K562 (cell line): ENCODE measurements at regions not wholly inside any gene's neighbourhood (a gene's known extent, or its start where the extent isn't known, plus 50 kb on each side); places are given as distances from the start of the nearest gene placed in this dataset.

Source experiments
- CTBP1 ChIP-seq: fragments of 450-650 bp; IDR thresholded peaks from 2 replicates; pipeline ENCODE4 v1.6.1; 2016; ENCODE audit warnings: borderline replicate concordance
- HMGN3 ChIP-seq: IDR thresholded peaks from 2 replicates; pipeline ENCODE4 v1.6.1; 2011; ENCODE audit warnings: borderline replicate concordance, low read depth, mild to moderate bottlenecking, mixed read lengths, low read length; ENCODE audit not compliant: insufficient read length; ENCODE audit errors: extremely low read depth
- MXI1 ChIP-seq: IDR thresholded peaks from 2 replicates; pipeline ENCODE4 v1.6.1; 2011; ENCODE audit warnings: low read depth, mild to moderate bottlenecking, improper control_type of control experiment, low read length
- PTTG1 ChIP-seq: fragments of 450-650 bp; IDR thresholded peaks from 2 replicates; pipeline ENCODE4 v1.6.1; 2016; ENCODE audit warnings: low read depth, mild to moderate bottlenecking, missing genetic modification characterization, missing compliant biosample characterization
- SIN3A ChIP-seq, 2 experiments: fragments of 150-350 bp in 1 of 2; IDR thresholded peaks; 2 replicates each; pipeline ENCODE4 v1.6.1; 2011 to 2016; ENCODE audit warnings: borderline replicate concordance in 2 of 2, low read depth in 2 of 2, low read length in 2 of 2, mild to moderate bottlenecking in 2 of 2, moderate library complexity in 2 of 2; ENCODE audit not compliant: control insufficient read depth in 1 of 2
- SMAD1 ChIP-seq: fragments of 150-350 bp; IDR thresholded peaks from 2 replicates; pipeline ENCODE4 v1.6.1; 2014; ENCODE audit warnings: low read length, low read depth; ENCODE audit not compliant: partially characterized antibody
- TCF7L2 ChIP-seq: fragments of 150-350 bp; IDR thresholded peaks from 2 replicates; pipeline ENCODE4 v1.6.1; 2016; ENCODE audit warnings: low read depth, mild to moderate bottlenecking, low read length, moderate library complexity
- TEAD4 ChIP-seq, 2 experiments: sonication (generic) in 1 of 2; formaldehyde crosslinking in 1 of 2; IDR thresholded peaks; 2 replicates each; pipeline versions ENCODE4 v1.6.1 to v1.8.0; 2012 to 2022; ENCODE audit warnings: borderline replicate concordance in 1 of 2, inconsistent platforms in 1 of 2, low read length in 1 of 2, mild to moderate bottlenecking in 1 of 2, missing genetic modification reagents in 1 of 2
- TFAM ChIP-seq: fragments of 250-450 bp; sonication (Bioruptor Pico); conservative IDR thresholded peaks from 2 replicates; pipeline ENCODE4 v1.5.0; 2021; ENCODE audit warnings: mild to moderate bottlenecking, moderate library complexity
- ZNF133 ChIP-seq: fragments of 250-450 bp; sonication (Bioruptor Pico); IDR thresholded peaks from 2 replicates; pipeline ENCODE4 v1.4.0; 2020; ENCODE audit warnings: mild to moderate bottlenecking
- ZNF766 ChIP-seq: fragments of 200-800 bp; sonication (Bioruptor generic); conservative IDR thresholded peaks from 2 replicates; pipeline ENCODE4 v1.6.1; 2016; ENCODE audit warnings: missing genetic modification characterization, missing compliant biosample characterization
- TF ChIP-seq, protein P1 (sequence below): fragments of 250-450 bp; sonication (Bioruptor Pico); IDR thresholded peaks from 2 replicates; pipeline ENCODE4 v1.4.0; 2020
- TF ChIP-seq, protein P2 (sequence below), 2 experiments: fragments of 450-650 bp; conservative IDR thresholded peaks; 2 replicates each; pipeline ENCODE4 v1.6.1; 2017; ENCODE audit warnings: mild to moderate bottlenecking in 2 of 2, moderate library complexity in 2 of 2
- TF ChIP-seq, protein P3 (sequence below): IDR thresholded peaks from 2 replicates; pipeline ENCODE4 v1.6.1; 2014; ENCODE audit warnings: antibody characterized with exemption
- TF ChIP-seq, protein P4 (sequence below): fragments of 250-450 bp; sonication (Bioruptor Pico); IDR thresholded peaks from 2 replicates; pipeline ENCODE4 v1.5.1; 2021; ENCODE audit warnings: mild to moderate bottlenecking
- TF ChIP-seq, protein P5 (sequence below): fragments of 450-650 bp; formaldehyde crosslinking; IDR thresholded peaks from 2 replicates; pipeline ENCODE4 v1.4.0; 2020; ENCODE audit warnings: mild to moderate bottlenecking, moderate library complexity

DNA sequence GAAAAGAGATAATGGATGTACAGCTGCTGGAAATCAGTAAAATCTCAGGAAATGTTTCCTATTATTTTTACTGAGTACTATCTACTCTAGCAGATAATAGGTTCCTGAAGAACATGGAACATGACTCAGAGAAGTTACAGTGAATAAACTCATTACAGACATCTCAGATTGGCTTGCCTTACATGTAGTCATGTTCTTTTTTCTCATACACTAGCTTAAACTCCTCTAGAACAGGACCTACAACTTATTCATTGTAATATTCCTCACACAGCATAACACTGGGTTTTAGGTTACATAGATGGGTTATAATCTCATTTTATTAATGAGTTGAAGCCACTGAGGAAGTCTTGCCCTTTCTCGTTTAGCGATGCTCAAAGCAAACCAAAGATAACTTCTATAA lies 86.9 kb upstream of the BMP2K start (continued):
- TF ChIP-seq, protein P1, sequence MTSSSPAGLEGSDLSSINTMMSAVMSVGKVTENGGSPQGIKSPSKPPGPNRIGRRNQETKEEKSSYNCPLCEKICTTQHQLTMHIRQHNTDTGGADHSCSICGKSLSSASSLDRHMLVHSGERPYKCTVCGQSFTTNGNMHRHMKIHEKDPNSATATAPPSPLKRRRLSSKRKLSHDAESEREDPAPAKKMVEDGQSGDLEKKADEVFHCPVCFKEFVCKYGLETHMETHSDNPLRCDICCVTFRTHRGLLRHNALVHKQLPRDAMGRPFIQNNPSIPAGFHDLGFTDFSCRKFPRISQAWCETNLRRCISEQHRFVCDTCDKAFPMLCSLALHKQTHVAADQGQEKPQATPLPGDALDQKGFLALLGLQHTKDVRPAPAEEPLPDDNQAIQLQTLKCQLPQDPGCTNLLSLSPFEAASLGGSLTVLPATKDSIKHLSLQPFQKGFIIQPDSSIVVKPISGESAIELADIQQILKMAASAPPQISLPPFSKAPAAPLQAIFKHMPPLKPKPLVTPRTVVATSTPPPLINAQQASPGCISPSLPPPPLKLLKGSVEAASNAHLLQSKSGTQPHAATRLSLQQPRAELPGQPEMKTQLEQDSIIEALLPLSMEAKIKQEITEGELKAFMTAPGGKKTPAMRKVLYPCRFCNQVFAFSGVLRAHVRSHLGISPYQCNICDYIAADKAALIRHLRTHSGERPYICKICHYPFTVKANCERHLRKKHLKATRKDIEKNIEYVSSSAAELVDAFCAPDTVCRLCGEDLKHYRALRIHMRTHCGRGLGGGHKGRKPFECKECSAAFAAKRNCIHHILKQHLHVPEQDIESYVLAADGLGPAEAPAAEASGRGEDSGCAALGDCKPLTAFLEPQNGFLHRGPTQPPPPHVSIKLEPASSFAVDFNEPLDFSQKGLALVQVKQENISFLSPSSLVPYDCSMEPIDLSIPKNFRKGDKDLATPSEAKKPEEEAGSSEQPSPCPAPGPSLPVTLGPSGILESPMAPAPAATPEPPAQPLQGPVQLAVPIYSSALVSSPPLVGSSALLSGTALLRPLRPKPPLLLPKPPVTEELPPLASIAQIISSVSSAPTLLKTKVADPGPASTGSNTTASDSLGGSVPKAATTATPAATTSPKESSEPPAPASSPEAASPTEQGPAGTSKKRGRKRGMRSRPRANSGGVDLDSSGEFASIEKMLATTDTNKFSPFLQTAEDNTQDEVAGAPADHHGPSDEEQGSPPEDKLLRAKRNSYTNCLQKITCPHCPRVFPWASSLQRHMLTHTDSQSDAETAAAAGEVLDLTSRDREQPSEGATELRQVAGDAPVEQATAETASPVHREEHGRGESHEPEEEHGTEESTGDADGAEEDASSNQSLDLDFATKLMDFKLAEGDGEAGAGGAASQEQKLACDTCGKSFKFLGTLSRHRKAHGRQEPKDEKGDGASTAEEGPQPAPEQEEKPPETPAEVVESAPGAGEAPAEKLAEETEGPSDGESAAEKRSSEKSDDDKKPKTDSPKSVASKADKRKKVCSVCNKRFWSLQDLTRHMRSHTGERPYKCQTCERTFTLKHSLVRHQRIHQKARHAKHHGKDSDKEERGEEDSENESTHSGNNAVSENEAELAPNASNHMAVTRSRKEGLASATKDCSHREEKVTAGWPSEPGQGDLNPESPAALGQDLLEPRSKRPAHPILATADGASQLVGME (CRISPR knock-in tag) = no peak
- TF ChIP-seq ZNF133 (CRISPR knock-in tag) (no peak), SIN3A (IDR thresholded peaks at IDR 0.05; ENCODE audit: borderline replicate concordance in 2 of 2, control insufficient read depth in 1 of 2, low read depth in 2 of 2, low read length in 2 of 2) (no peak), TEAD4 (IDR thresholded peaks at IDR 0.05; ENCODE audit: low read length) (peak; percentile 20; the same call in 1 of the 2 replicates), TEAD4 (CRISPR knock-in tag; IDR thresholded peaks at IDR 0.05; ENCODE audit: borderline replicate concordance) (no peak), SMAD1 (no peak), CTBP1 (no peak), ZNF766 (CRISPR knock-in tag) (no peak), HMGN3 (no peak), PTTG1 (tag) (no peak), TFAM (CRISPR knock-in tag) (no peak), TCF7L2 (no peak), MXI1 (no peak)
- TF ChIP-seq, protein P2, sequence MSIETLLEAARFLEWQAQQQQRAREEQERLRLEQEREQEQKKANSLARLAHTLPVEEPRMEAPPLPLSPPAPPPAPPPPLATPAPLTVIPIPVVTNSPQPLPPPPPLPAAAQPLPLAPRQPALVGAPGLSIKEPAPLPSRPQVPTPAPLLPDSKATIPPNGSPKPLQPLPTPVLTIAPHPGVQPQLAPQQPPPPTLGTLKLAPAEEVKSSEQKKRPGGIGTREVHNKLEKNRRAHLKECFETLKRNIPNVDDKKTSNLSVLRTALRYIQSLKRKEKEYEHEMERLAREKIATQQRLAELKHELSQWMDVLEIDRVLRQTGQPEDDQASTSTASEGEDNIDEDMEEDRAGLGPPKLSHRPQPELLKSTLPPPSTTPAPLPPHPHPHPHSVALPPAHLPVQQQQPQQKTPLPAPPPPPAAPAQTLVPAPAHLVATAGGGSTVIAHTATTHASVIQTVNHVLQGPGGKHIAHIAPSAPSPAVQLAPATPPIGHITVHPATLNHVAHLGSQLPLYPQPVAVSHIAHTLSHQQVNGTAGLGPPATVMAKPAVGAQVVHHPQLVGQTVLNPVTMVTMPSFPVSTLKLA (conservative IDR thresholded peaks at IDR 0.05) = no peak
- TF ChIP-seq, protein P3, sequence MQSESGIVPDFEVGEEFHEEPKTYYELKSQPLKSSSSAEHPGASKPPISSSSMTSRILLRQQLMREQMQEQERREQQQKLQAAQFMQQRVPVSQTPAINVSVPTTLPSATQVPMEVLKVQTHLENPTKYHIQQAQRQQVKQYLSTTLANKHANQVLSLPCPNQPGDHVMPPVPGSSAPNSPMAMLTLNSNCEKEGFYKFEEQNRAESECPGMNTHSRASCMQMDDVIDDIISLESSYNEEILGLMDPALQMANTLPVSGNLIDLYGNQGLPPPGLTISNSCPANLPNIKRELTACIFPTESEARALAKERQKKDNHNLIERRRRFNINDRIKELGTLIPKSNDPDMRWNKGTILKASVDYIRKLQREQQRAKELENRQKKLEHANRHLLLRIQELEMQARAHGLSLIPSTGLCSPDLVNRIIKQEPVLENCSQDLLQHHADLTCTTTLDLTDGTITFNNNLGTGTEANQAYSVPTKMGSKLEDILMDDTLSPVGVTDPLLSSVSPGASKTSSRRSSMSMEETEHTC = no peak
- TF ChIP-seq, protein P4, sequence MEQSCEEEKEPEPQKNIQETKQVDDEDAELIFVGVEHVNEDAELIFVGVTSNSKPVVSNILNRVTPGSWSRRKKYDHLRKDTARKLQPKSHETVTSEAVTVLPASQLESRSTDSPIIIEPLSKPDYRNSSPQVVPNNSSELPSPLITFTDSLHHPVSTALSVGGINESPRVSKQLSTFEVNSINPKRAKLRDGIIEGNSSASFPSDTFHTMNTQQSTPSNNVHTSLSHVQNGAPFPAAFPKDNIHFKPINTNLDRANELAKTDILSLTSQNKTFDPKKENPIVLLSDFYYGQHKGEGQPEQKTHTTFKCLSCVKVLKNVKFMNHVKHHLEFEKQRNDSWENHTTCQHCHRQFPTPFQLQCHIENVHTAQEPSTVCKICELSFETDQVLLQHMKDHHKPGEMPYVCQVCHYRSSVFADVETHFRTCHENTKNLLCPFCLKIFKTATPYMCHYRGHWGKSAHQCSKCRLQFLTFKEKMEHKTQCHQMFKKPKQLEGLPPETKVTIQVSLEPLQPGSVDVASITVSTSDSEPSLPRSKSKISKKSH (CRISPR knock-in tag) = no peak
- TF ChIP-seq, protein P5, sequence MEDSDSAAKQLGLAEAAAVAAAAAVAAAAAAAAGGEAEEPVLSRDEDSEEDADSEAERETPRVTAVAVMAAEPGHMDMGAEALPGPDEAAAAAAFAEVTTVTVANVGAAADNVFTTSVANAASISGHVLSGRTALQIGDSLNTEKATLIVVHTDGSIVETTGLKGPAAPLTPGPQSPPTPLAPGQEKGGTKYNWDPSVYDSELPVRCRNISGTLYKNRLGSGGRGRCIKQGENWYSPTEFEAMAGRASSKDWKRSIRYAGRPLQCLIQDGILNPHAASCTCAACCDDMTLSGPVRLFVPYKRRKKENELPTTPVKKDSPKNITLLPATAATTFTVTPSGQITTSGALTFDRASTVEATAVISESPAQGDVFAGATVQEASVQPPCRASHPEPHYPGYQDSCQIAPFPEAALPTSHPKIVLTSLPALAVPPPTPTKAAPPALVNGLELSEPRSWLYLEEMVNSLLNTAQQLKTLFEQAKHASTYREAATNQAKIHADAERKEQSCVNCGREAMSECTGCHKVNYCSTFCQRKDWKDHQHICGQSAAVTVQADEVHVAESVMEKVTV (CRISPR knock-in tag) = no peak
